ENCODE measurements at regions not wholly inside any gene's neighbourhood (a gene's known extent, or its start where the extent isn't known, plus 50 kb on each side); places are given as distances from the start of the nearest gene placed in this dataset.

DNA sequence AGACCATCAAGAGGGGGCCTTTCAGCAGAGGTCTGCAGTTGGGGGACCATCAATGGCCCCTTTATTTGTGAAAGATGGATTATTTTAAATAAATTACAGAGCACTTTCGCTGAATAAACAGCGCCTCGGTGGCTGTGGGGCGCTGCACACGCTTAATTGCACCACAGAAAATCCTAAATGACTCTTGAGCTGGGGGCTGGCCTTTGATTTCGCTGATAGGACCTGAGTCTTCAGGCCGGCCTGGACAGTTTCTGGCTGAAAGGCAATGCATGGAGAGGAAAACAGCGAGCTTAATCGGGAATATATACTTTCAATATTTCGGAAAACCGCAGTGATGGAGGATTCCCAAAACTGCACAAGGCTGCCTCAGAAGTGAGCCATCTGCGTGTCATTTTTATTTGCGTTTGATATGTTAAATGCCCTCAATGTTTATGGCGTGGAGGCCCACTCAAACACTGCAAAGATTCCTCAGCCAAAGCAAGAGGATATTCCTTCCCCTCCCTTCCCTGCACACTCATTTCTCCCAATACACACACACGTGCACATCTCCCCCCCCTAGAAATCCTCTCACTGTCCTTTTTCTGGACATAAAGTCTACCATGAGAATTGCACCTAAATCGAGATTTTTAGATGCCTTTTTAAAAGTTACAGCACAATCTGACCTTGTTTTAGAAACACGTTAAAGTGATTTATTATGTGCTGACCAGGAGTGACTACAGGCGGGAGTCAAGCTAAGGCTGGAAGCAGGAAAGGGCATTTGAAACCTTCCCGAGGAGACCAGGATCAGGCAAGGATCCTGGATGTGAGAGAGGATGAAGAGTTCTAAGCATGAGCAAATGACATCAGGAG lies 340.7 kb downstream of the RAB28 start:
- Histone ChIP-seq H3K27ac (no peak overlapping the region), H3K4me3 (no peak overlapping the region)

DNA sequence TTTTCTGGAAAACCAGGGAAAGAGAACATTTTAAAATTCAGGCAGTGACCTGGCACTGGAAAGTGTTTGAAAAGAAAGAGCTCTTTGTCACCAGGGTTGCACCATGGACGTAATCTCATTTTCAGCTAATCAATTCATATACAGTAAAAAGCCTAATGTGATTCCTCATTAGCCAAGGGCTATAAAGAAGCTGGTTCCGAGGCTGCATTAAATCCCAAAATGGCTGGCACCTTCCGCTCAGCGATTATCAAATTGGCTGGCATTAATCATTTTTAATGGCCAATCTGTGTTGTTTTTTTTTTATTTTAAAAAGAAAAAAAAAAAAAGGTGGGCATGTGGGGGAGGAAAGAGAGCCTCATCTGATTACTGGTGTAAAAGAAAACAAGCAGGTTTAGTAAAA lies 341.4 kb downstream of the RAB28 start:
- H3K4me3 ChIP-seq, result no peak overlapping the region
- H3K27ac ChIP-seq, result no peak overlapping the region

DNA sequence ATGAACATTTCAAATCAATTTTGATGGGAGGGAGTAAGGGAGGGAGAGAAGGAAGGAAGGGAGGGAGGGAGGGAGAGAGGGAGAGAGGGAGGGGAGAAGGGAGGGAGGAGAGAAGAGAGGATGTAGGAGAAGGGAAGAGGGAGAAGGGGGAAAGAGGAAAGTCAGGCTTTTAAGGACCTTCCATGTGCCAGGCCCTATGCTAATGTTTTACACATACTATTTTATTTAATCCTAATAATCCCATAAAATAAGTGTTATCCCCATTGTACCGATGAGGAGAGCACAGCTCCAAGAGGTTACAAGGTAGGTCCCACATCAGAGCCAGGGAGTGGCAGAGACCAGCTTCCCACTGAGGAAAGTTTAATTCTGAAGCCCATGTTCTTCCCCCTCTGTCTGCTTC lies 341.9 kb downstream of the RAB28 start:
- no peak overlapping the region for H3K4me3 ChIP-seq
- no peak overlapping the region for H3K27ac ChIP-seq

DNA sequence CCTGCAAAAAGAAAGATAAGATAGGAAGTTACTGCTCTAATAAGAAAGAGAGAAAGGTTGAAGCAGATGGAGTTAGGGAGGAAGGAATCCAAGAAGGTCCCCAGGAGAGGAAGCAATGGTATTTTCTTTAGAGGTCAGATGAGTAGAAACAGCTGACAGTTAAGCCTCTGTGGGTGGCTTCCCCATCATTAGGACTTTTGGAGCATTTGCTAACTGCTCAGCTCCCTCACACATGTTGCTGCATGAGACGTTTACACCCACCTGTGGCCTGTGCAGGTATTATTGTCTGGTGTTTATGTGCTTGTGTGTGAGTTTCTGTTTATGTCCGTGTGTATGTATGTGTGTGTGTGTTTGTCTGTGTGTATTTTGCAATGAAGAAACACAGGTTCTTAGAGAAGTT lies 346.8 kb downstream of the RAB28 start:
- Histone ChIP-seq H3K27ac (no peak overlapping the region), H3K4me3 (no peak overlapping the region)

DNA sequence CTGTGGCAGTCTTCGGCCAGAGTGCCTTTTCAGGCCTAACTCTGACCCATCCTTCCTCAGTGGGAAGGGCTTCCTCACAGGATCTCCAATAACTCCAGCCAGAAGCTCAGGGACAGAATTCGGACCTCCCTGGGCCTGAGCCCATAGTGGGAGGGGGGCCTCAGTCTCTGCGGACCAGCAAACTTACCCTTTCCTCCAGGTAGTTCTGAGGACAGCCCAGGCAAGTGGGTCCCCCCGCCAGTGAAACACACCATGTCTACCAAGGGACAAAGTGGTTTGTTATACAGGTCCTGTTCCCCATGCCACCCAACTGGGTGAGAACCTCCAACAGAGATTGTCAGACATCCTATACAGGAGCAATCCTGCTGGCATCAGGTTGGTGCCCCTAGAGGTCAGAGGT lies 350.4 kb downstream of the RAB28 start:
- no peak overlapping the region for H3K27ac ChIP-seq
- no peak overlapping the region for H3K4me3 ChIP-seq

DNA sequence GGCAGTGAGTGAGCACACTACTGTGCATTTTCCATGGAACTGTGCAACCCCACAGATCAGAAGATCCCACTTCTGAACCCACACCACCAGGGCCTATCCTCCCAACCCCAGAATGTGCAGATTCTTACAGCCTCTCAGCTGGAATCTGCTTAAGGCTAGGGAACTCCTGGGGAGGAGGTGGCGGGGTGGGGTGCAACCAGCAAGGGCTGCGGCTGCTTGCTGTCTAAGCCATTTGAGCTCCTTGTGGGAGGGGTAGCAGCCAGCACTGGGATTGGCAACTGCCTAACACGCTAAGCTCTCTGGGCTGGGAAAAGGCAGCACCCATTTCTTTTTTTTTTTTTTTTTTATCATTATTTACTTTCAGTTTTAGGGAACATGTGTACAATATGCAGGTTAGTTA lies 353.3 kb downstream of the RAB28 start:
- H3K27ac ChIP-seq, result no peak overlapping the region

DNA sequence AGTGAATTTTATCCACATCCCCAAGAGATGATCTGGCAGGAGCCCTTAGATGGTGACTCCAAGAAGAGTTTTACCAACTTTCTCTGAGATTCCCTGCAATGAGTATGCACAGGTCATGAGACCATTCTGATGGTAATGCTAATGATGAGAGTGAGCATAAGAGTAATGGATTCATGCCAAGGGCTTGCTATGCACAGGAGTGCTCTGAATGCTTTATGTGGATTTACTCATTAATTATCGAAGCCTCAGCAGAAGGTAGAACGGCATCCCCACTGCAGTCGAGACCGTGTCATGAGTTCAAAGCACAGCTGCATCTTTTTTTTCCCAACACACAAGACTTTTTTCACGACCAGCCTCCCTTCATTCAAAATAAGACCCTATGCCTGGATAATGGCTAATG lies 355.0 kb downstream of the RAB28 start:
- H3K4me3 ChIP-seq, result no peak overlapping the region
- H3K27ac ChIP-seq, result no peak overlapping the region

More for the DNA sequence above, 353.3 kb downstream of the RAB28 start:
- H3K4me3 ChIP-seq, result no peak overlapping the region

DNA sequence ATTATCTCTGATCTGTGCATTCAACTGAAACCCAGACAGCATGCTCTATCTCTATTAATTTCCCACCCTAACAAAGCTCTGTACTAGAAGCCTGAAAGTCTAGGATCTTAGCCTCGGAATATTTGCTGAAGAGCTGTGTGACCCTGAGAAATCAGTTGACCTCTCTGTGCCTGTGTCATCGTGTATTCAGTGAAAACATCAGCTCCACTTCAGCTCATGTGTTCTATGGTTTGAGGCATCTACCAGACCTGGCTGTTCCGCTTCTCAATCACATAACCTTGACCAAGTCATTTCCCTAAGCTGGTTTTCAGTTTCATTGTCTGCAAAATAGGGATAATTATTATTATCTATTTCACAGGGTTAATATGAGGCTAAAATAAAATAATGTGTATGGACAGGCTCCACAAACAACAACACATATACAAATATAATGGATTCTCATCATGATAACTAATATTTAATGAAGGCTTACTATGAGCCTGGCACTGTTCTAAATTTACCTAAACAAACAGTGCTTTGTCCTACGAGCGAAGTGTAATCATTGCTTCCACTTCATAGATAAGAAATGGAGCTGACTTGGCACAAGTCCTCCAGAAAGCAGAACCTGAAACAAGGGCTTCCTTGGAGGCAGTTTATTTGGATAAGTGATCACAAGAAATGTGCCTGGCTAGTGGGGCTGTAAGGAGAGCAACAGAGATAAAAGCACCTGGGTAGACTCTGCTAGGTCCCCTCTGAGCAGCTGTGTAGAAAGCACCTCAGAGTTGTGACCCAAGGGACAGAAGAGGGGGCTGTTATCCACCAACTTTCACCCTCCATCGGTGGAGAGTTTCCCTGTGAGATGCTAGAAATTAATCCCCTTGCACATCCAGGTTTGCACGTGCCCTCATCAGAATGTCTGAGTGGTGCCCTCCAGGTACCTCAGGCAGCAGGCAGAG lies 356.9 kb downstream of the RAB28 start:
- H3K27ac ChIP-seq, result peak overlapping the region in 1 of 21 experiments; percentile 14

DNA sequence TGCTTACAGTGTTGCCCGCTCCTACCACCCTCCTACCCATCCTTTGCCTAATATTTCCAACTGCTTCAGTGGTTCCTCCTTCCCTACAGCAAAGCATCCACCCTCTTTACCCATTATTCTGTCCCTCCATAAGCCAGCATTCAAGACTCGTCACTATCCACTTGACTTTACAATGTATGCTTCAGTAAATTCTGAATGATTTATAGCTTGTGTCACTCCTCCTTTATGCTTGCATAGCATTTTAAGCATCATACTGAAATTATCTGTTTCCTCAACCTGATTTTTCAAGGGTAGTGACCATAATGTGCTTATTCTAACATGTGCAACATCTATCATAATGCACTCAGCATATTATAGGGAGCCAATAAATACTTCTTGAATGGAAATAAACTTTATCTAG lies 365.5 kb downstream of the RAB28 start:
- Histone ChIP-seq H3K4me3 (no peak overlapping the region), H3K27ac (no peak overlapping the region)

More for the DNA sequence above, 356.9 kb downstream of the RAB28 start:
- no peak overlapping the region for H3K4me3 ChIP-seq

DNA sequence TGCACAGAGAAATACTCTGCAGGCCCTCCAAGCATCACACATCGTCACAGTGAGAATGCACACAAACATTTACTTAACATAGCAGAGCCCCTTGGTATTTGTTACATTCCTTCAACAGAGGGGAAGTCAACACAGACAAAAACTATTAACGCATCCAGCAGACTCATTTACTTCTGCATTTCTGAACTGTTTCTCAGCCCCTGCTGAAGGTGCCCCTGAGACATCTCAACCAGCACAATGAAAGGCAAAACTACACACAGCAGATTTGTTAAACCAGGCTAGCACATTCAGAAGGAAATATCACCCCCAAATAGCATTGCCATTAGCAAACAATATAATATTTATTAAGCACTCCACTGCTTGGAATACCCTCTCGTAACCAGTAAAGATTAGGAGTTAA lies 367.0 kb downstream of the RAB28 start:
- no peak overlapping the region for H3K4me3 ChIP-seq
- H3K27ac ChIP-seq, result no peak overlapping the region

DNA sequence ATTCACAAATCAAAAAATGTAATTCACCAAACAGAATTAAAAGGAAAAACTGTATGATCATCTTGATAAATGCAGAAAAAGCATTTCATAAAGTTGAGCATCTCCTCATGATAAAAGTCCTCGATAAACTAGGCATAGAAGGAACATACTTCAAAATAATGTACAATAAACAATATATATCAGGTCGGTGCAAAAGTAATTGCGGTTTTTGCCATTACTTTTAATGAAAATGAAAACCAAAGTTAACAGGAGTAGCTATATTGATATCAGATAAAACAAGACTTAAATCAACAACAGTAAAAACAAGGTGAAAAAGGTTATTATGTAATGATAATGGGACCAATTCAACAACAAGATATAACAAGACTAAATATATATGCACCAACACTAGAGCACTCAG lies 372.1 kb downstream of the RAB28 start:
- H3K4me3 ChIP-seq, result no peak overlapping the region

DNA sequence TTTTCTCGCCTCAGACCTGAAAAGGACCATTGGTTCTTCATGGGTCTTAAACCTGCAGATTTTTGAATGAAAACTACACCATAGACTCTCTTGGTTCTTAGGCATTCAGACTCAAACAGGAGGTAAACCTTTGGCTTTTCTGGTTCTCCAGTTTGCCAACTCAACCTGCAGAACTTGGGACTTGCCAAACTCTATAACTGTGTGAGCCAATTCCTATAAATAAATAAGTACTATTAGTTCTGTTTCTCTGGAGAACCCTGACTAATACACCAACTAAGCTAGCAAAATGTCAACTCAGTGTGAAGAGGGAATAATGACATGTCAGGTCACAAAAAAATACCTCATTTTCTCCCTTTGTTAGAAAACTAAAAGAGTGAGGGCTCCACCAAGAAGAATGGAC lies 374.6 kb downstream of the RAB28 start:
- Histone ChIP-seq H3K27ac (no peak overlapping the region), H3K4me3 (no peak overlapping the region)

More for the DNA sequence above, 372.1 kb downstream of the RAB28 start:
- H3K27ac ChIP-seq, result no peak overlapping the region

DNA sequence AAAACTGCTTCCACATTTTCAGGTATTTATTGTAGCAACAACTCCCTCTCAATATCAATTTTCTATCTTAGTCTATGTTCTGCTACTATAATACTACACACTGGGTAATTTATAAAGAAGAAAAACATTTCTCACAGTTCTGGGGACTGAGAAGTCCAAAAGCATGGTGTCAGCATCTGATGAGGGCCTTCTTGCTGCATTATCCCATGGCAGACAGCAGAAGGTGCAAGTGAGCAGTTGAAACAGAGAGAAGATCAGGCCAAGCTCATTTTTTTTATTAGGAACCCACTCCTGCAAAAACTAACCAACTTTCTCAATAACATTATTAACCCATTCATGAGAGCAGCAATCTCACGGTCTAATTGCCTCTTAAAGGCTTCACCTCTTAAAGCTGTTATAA lies 376.0 kb downstream of the RAB28 start:
- H3K4me3 ChIP-seq, result no peak overlapping the region
- H3K27ac ChIP-seq, result no peak overlapping the region

DNA sequence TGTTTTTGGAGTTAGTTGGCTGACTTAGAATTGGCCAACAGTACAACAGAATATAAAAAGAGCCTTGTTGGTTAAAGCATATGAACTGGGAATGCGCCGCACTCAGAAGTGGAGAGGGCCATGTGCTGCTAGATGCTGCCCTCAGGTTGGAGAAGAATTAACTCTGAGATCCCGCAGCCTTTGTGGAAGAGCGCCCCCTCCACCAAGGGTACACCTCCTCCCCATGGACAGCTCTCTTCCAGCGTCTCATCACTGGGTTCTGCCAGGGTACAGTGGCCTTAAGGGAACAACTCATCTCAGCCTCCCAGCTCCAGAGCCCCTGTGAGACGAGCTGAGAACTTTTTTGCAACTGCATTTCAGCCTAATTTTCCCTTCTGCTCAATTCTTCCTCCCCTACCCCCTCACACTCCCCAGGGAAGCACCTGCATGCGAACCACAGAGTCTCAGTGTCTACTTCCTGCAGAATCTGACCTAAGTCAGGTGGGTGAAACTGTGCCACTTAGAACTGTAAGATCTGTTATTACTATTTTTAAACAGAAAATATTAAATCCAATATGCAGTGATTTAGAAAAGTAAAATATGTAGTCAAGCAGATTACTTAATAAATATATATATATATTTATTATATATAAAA lies 380.6 kb downstream of the RAB28 start:
- H3K4me3 ChIP-seq, result no peak overlapping the region
- no peak overlapping the region for H3K27ac ChIP-seq

DNA sequence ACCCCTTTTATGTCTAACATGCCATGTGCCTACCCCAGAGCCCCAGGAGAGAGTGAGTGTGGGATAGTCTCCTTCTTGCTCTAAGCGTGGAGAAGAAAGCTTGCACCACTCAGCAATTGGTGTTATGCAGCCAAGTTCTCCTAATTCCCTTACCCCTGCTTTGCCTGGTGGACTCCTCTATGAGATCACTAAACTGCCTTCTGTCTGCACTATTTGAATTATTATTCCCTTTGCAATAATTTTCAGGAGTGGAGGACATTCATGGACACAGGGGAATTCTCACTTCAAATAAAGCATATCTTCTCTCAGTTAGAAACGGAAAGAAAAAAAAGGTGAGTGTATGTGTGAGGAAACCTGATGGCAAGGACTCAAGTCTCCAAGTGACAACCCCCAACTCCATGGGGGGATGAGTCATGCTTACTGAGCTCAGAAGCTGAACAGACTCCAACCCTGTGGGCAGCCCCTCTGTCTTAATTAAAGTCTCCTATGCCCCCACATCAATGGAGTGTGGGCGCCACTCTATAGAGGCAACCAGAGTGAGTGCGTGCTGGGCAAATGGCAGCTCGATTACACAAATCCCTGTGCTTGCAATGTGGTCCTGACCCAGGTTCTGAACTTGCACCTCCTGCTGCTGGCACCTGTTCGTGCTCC lies 381.9 kb downstream of the RAB28 start:
- H3K27ac ChIP-seq, result no peak overlapping the region
- H3K4me3 ChIP-seq, result no peak overlapping the region

DNA sequence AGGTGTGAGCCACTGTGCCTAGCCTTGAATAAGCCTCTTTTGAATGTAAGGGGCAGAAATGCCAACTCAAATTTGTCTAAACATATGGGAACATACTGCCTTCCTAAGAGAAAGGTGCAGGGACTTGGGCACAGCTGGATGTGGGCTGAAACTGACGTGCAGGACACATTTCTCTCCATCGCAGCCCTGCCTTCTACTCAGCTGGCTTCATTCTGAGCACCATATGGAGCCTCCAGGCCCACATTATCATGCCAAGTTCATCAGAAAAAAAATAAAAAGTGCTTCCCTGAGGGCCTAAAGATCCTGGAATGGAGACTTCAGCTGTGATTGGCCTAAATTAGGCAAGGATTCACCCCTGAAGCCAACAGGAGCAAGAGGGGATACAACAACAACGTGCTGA lies 386.2 kb downstream of the RAB28 start:
- Histone ChIP-seq H3K4me3 (no peak overlapping the region), H3K27ac (no peak overlapping the region)

DNA sequence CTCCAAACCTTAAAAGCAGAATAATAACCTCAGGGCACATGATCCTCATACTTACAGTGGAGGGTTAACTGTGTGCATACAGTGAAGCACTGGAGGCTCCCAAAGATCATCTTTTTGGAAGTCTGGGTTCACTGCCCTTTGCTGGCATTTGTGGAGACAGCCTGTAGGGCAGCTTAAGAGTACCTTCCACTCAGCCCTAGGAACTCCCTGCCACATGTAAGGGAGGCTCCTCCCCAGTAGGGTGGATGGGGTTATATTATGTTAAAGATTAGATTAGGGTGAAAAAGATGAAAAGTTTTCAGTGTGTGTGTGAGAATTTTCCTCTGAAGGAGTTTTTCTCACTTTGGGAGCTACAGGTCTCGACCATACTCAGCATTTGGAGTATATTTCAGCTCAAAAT lies 388.4 kb downstream of the RAB28 start:
- Histone ChIP-seq H3K4me3 (no peak overlapping the region), H3K27ac (no peak overlapping the region)

DNA sequence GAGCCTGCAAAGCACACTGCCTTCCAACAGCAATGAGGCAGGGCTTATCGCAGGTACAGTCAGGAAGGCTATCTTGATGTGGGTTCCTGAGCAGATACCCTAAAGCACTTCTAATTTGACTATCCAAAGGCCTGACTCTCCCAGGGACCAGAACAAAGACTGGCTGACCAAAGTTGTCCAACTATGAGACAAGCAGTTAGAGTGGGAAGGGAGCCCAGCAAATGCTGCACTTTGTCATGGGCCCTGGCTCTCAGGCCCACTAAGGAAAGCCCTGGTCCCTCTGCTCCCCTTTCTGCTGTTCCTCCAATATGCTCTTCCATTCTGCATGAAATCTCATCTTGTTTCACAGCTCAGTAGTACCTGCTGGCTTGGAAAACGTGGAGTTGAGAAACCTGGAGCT lies 391.0 kb downstream of the RAB28 start:
- H3K27ac ChIP-seq, result peak overlapping the region in 1 of 21 experiments; percentile 43
- H3K4me3 ChIP-seq, result no peak overlapping the region

DNA sequence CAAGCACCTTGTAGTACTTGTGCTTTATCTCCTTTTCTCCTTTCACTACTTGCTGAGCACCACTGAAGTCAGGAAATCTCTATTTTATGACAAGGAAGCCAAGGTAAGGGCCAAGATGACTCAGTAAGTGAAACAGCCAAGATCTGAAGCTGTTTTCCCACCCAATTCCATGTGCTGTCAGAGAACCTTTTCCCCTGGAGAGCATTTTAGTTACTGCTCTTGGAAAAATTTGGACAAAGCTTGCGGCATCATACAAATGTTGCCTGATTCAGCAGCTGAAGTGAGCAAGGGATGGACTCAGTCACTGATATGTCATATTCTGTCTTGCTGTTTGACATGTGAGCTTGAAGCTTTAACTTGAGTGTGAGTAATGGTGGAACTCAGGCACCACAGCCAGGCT lies 391.4 kb downstream of the RAB28 start:
- H3K27ac ChIP-seq, result no peak overlapping the region
- no peak overlapping the region for H3K4me3 ChIP-seq

DNA sequence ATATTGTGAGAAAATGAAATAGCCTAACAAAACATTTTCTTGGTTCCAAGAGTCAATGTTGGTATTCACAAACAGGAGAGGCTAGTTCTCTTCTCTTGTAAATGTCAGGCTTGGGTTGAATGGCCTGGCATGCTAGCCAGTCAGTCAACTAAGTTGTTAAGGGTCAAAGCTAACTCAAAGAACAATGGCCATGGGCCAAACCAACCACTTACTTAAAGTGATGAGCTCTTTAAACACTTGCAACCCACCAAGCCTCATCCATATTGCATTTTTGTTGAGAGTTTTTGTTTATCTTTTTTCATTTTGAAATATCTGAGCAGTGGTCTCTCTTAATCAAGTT lies 394.5 kb downstream of the RAB28 start:
- peak overlapping the region in 1 of 21 experiments; percentile 4 for H3K27ac ChIP-seq
- no peak overlapping the region for H3K4me3 ChIP-seq

All from skin epidermis (tissue), 12 donors.